ENCODE measurements at regions not wholly inside any gene's neighbourhood (a gene's known extent, or its start where the extent isn't known, plus 50 kb on each side); places are given as distances from the start of the nearest gene placed in this dataset.

DNA sequence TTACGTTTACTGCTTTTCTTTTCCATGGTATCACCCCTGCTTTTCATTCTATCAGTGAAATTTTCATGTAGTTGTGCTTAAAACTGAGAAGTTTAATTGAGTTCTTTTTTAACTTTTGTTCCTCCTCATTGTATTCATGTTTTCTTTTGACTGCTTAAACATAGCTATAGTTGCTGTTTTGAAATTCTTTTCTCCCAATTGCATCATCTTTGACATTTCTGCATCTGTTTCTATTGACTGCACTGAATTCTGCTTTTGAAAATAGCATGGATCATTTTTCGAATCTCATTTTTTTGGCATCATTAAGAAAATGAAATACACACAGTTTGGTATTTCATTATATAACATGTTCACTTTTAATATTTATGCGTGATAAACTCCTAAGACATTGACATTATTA, 694.9 kb downstream of the MECOM start:
- TF ChIP-seq, protein P1, sequence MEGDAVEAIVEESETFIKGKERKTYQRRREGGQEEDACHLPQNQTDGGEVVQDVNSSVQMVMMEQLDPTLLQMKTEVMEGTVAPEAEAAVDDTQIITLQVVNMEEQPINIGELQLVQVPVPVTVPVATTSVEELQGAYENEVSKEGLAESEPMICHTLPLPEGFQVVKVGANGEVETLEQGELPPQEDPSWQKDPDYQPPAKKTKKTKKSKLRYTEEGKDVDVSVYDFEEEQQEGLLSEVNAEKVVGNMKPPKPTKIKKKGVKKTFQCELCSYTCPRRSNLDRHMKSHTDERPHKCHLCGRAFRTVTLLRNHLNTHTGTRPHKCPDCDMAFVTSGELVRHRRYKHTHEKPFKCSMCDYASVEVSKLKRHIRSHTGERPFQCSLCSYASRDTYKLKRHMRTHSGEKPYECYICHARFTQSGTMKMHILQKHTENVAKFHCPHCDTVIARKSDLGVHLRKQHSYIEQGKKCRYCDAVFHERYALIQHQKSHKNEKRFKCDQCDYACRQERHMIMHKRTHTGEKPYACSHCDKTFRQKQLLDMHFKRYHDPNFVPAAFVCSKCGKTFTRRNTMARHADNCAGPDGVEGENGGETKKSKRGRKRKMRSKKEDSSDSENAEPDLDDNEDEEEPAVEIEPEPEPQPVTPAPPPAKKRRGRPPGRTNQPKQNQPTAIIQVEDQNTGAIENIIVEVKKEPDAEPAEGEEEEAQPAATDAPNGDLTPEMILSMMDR (IDR thresholded peaks at IDR 0.05), result no peak
- TF ChIP-seq EP300 (IDR thresholded peaks at IDR 0.05), result no peak
- TF ChIP-seq POLR2AphosphoS5 (IDR thresholded peaks at IDR 0.05), result no peak

Data from upper lobe of left lung (tissue), 4 donors.